Gastrocnemius medialis (tissue), 4 donors: ENCODE measurements at regions not wholly inside any gene's neighbourhood (a gene's known extent, or its start where the extent isn't known, plus 50 kb on each side); places are given as distances from the start of the nearest gene placed in this dataset.

Experiments
- ATAC-seq, 2 donors: fragments of 150-250 bp; one replicate each; pipeline ENCODE4 v1.9.1; 2016
- DNase-seq, 2 donors: peaks; one replicate each; pipeline ENCODE4 v3.0.0-alpha.2; 2019
- H3K27ac ChIP-seq, 4 donors: fragments of 200-600 bp; sonication (generic); 1 replicate in 1 of 4; 2 replicates in 3 of 4; pipeline ENCODE4 v1.5.1; 2016 to 2018; ENCODE audit warnings: mild to moderate bottlenecking in 2 of 4, moderate library complexity in 1 of 4
- H3K27me3 ChIP-seq, 3 donors: fragments of 200-600 bp; sonication (generic) in 2 of 3; 1 replicate in 1 of 3; 2 replicates in 2 of 3; pipeline versions ENCODE4 v1.5.1 to v1.6.0; 2016 to 2019; ENCODE audit warnings: mild to moderate bottlenecking in 1 of 3, moderate library complexity in 1 of 3
- H3K36me3 ChIP-seq, 2 donors: fragments of 200-600 bp; sonication (generic) in 1 of 2; one replicate each; pipeline ENCODE4 v1.5.1; 2017 to 2018
- H3K4me1 ChIP-seq, 2 donors: fragments of 200-600 bp; sonication (generic) in 1 of 2; one replicate each; pipeline ENCODE4 v1.5.1; 2016 to 2017; ENCODE audit warnings: mild to moderate bottlenecking in 2 of 2
- H3K4me3 ChIP-seq, 4 donors: fragments of 200-600 bp; sonication (generic) in 3 of 4; 1 replicate in 1 of 4; 2 replicates in 3 of 4; pipeline ENCODE4 v1.5.1; 2016 to 2019; ENCODE audit warnings: mild to moderate bottlenecking in 2 of 4
- H3K9me3 ChIP-seq, 3 donors: fragments of 200-600 bp; sonication (generic) in 2 of 3; 1 replicate in 1 of 3; 2 replicates in 2 of 3; pipeline ENCODE4 v1.5.1; 2016 to 2019
- POLR2A ChIP-seq, 2 donors: fragments of 450-650 bp; IDR thresholded peaks; one replicate each; pipeline ENCODE4 v1.6.1; 2017; ENCODE audit warnings: antibody characterized with exemption in 2 of 2, mild to moderate bottlenecking in 2 of 2, moderate library complexity in 2 of 2
- in situ Hi-C, 4 donors: fragments of 200-750 bp; cut with MboI; loops; one replicate each; pipeline versions ENCODE4 v1.15.0 to v1.8.0; 2017; ENCODE audit warnings: low sequenced_read_pairs in 4 of 4
- intact Hi-C: fragments of 100-400 bp; cut with DNase I; formaldehyde crosslinking; loops from one replicate; pipeline ENCODE4 v1.15.1; 2023; ENCODE audit warnings: low total_unique reads
- TF ChIP-seq, protein P1 (sequence below), 5 experiments: fragments of 450-650 bp in 3 of 5; fragments of 200-600 bp in 2 of 5; sonication (generic) in 2 of 5; IDR thresholded peaks in 4 of 5; conservative IDR thresholded peaks in 1 of 5; 1 replicate in 4 of 5; 2 replicates in 1 of 5; pipeline ENCODE4 v1.5.1; 2016 to 2019; ENCODE audit warnings: antibody characterized with exemption in 5 of 5, mild to moderate bottlenecking in 3 of 5, moderate library complexity in 3 of 5

DNA sequence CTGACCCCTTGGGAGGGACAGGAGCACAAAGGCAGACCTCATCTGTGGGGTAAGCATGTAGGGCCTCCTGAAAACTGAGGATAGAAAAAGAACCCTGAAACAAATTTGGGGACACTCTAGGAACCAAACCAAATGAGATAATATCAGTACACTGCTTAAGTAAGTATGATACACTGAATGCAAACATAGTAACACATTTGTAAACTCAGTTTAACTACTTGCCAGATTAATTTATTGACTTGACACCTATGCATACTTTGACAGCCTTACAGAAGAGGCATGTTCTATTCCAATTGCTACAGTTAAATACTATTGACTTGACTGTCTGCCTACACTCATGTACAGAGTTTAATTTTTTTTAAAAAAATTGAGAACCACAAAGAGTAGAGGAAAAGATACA is 1070.8 kb upstream of the SEMA6A start:
- intact Hi-C loops, result no loop called here
- in situ Hi-C loops, result no loop called here
- no peak overlapping the region for H3K27ac ChIP-seq
- H3K9me3 ChIP-seq, result no peaks in the 10 kb centered on the region
- no peaks in the 10 kb centered on the region for H3K4me1 ChIP-seq
- ATAC-seq (no peak), DNase-seq (no peak)
- no peak for TF ChIP-seq POLR2A (IDR thresholded peaks at IDR 0.05)
- TF ChIP-seq, protein P1, sequence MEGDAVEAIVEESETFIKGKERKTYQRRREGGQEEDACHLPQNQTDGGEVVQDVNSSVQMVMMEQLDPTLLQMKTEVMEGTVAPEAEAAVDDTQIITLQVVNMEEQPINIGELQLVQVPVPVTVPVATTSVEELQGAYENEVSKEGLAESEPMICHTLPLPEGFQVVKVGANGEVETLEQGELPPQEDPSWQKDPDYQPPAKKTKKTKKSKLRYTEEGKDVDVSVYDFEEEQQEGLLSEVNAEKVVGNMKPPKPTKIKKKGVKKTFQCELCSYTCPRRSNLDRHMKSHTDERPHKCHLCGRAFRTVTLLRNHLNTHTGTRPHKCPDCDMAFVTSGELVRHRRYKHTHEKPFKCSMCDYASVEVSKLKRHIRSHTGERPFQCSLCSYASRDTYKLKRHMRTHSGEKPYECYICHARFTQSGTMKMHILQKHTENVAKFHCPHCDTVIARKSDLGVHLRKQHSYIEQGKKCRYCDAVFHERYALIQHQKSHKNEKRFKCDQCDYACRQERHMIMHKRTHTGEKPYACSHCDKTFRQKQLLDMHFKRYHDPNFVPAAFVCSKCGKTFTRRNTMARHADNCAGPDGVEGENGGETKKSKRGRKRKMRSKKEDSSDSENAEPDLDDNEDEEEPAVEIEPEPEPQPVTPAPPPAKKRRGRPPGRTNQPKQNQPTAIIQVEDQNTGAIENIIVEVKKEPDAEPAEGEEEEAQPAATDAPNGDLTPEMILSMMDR (IDR thresholded peaks at IDR 0.05 in 4 of 5, conservative IDR thresholded peaks at IDR 0.05 in 1 of 5), result no peak
- H3K27me3 ChIP-seq, result no peaks in the 10 kb centered on the region
- H3K36me3 ChIP-seq, result no peaks in the 10 kb centered on the region
- H3K4me3 ChIP-seq, result no peak overlapping the region

DNA sequence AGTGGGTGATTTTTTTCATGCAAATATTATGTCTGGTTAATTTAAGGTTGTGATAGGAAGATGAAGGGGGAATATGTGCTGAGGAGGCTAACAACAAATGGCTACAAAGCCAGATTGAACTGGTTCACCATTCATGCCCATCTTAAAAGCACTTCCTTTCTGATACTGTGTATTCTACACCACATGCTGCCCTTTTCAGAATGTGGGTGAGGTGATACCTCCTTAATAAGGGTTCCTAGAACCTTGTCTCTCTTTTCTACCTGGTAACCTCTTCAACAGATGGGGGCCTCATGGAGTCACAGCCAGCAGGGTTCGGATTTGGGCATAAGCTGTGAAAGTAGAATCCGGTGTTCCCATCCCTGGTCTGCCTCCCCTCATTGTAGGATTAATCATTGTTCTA is 1064.0 kb upstream of the SEMA6A start:
- Histone ChIP-seq H3K4me3 (no peak overlapping the region), H3K27me3 (no peaks in the 10 kb centered on the region), H3K4me1 (no peaks in the 10 kb centered on the region), H3K27ac (no peak overlapping the region), H3K36me3 (no peaks in the 10 kb centered on the region), H3K9me3 (no peaks in the 10 kb centered on the region)
- DNase-seq, result no peak
- intact Hi-C loops (no loop called here), in situ Hi-C loops (no loop called here)
- no peak for TF ChIP-seq POLR2A (IDR thresholded peaks at IDR 0.05)
- TF ChIP-seq, protein P1 (IDR thresholded peaks at IDR 0.05 in 4 of 5, conservative IDR thresholded peaks at IDR 0.05 in 1 of 5), result no peak
- ATAC-seq, result no peak

DNA sequence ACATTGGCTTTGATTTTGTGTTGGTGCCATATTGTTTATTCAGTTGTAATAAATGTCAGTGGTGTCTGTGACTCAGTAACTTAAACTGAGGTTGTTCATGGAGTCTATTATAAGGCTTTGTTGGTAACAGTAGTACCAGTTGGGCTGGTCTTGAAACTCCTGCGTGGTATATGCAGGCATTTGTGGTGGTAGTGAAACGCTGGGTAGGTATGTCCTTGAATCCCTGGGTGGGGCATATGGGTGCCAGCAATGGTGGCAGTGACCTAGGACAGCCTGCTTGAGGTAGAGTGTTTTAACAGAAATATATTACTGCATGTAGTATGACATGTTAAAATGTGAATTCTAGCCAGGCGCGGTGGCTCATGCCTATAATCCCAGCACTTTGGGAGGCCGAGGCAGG is 1058.5 kb upstream of the SEMA6A start:
- no peak for TF ChIP-seq POLR2A (IDR thresholded peaks at IDR 0.05)
- TF ChIP-seq, protein P1 (IDR thresholded peaks at IDR 0.05 in 4 of 5, conservative IDR thresholded peaks at IDR 0.05 in 1 of 5), result no peak
- intact Hi-C loops, result no loop called here
- no peaks in the 10 kb centered on the region for H3K4me1 ChIP-seq
- no peaks in the 10 kb centered on the region for H3K27me3 ChIP-seq
- H3K4me3 ChIP-seq, result no peak overlapping the region
- in situ Hi-C loops, result no loop called here
- H3K27ac ChIP-seq, result no peak overlapping the region
- H3K36me3 ChIP-seq, result no peaks in the 10 kb centered on the region
- peaks cover 0 to 8% (median 0%) of the 10 kb centered on the region in 3 donors for H3K9me3 ChIP-seq
- DNase-seq (no peak), ATAC-seq (no peak)

DNA sequence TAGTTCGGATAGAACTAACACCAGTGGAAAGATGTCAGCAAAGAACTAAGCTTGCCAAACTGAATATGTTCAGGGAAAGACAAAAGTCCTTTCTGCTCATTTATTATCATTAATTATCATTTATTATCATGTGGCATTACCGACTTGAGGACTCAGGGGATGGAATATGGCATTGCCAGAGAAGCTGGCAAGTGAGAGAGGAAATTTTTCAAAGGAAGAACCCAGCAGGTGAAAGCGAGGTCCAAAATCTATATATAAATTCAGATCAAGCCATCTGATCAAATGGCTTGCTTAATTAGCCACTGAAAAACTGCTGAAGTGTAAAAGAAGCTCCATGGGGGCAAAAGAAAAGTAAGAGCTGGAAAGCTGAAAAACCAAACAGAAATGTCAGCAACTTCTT is 1049.6 kb upstream of the SEMA6A start:
- intact Hi-C loops, result no loop called here
- Histone ChIP-seq H3K4me3 (no peak overlapping the region), H3K4me1 (no peaks in the 10 kb centered on the region), H3K27ac (no peak overlapping the region), H3K36me3 (no peaks in the 10 kb centered on the region), H3K9me3 (no peaks in the 10 kb centered on the region), H3K27me3 (no peaks in the 10 kb centered on the region)
- no peak for TF ChIP-seq POLR2A (IDR thresholded peaks at IDR 0.05)
- TF ChIP-seq, protein P1 (IDR thresholded peaks at IDR 0.05 in 4 of 5, conservative IDR thresholded peaks at IDR 0.05 in 1 of 5), result no peak
- in situ Hi-C loops, result no loop called here
- no peak for DNase-seq
- no peak for ATAC-seq

DNA sequence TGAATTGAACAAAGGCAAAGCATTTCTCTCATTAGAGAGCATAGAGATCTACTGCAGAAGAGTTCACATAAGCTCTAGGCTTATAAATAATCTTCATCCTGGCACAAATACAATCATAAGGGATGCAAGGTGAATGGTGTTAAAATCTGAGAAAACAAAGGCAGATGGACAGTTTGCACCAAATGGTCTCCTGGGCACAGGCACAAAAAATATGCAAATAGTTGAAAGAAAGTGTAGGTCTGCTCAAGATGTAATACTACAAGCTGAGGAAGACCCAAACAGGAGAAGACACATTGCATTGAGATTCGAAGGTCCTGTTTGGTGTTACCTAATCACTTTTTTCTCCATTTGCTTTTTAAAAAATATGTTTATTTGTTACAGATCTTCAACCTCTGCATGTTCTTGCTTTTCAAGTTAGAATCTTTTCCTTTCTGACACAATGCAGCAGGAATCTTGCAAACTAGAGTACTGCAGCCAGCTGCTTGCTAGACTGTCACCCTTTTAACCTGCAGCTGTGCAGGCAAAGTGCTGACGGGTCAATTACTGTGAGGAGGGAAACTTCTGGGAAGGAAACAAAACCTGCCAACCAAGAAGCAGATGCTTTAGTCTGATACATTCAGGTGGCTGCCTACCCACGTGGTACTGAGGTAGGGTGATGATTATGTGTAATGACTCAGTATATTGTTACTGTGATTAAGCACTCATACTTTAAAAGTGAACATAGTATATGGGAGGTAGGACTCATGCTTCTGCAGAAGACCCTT is 1048.6 kb upstream of the SEMA6A start:
- H3K4me1 ChIP-seq, result no peaks in the 10 kb centered on the region
- in situ Hi-C loops, result no loop called here
- no peak overlapping the region for H3K4me3 ChIP-seq
- no peak overlapping the region for H3K27ac ChIP-seq
- intact Hi-C loops, result no loop called here
- DNase-seq, result no peak
- no peaks in the 10 kb centered on the region for H3K27me3 ChIP-seq
- H3K36me3 ChIP-seq, result no peaks in the 10 kb centered on the region
- no peak for TF ChIP-seq POLR2A (IDR thresholded peaks at IDR 0.05)
- TF ChIP-seq, protein P1 (IDR thresholded peaks at IDR 0.05 in 4 of 5, conservative IDR thresholded peaks at IDR 0.05 in 1 of 5), result no peak
- no peak for ATAC-seq
- no peaks in the 10 kb centered on the region for H3K9me3 ChIP-seq
